NT2/D1 (cell line): ENCODE measurements at regions not wholly inside any gene's neighbourhood (a gene's known extent, or its start where the extent isn't known, plus 50 kb on each side); places are given as distances from the start of the nearest gene placed in this dataset.

ENCODE experiments used
- DNase-seq: peaks from one replicate; pipeline ENCODE4 v3.0.0-alpha.2; 2011; ENCODE audit warnings: low read depth, low spot score
- H3K27me3 ChIP-seq: 2 replicates; pipeline ENCODE4 v1.6.0; 2011; ENCODE audit warnings: mild to moderate bottlenecking; ENCODE audit not compliant: insufficient read length, insufficient read depth
- H3K36me3 ChIP-seq: 2 replicates; pipeline ENCODE4 v1.6.1; 2011; ENCODE audit warnings: mild to moderate bottlenecking, low read length, mixed read lengths; ENCODE audit not compliant: insufficient read depth, insufficient read length
- H3K4me1 ChIP-seq: 2 replicates; pipeline ENCODE4 v1.5.1; 2011; ENCODE audit not compliant: insufficient read depth, insufficient read length
- H3K4me3 ChIP-seq: 2 replicates; pipeline ENCODE4 v1.5.1; 2011; ENCODE audit warnings: low read depth; ENCODE audit not compliant: insufficient read length
- H3K9ac ChIP-seq: 2 replicates; pipeline ENCODE4 v1.6.0; 2011; ENCODE audit warnings: low read depth; ENCODE audit not compliant: insufficient read length
- H3K9me3 ChIP-seq: 2 replicates; pipeline ENCODE4 v1.5.1; 2011; ENCODE audit warnings: mild to moderate bottlenecking, low read length; ENCODE audit not compliant: insufficient read depth
- SUZ12 ChIP-seq: IDR thresholded peaks from 2 replicates; pipeline ENCODE4 v1.6.1; 2011; ENCODE audit not compliant: insufficient read length, insufficient read depth; ENCODE audit errors: extremely low read depth
- YY1 ChIP-seq: IDR thresholded peaks from 2 replicates; pipeline ENCODE4 v1.6.1; 2011; ENCODE audit not compliant: insufficient read length, insufficient read depth
- ZNF274 ChIP-seq: IDR thresholded peaks from 2 replicates; pipeline ENCODE4 v1.6.1; 2011; ENCODE audit warnings: mild to moderate bottlenecking, low read depth, low read length

DNA sequence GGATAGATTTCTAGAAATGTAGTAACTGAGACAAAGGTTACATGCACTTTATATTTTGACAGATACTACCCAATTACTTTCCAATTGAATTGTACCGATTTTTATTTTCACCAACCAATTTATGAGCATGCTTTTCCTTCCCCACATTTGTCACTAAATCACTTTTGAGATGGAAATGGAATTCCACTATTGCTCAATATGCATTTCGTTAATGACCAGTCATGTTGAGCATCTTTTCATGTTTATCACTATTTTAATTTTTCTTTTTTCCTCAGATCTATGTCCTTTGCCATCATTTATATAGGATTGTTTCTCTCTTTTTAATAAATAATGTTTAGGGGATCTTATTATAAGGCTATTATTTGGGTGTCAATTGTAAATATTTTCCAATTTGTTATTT lies 102.8 kb upstream of the SMIM36 start:
- no peaks in the 10 kb centered on the region for H3K27me3 ChIP-seq
- TF ChIP-seq YY1 = no peak
- TF ChIP-seq ZNF274 = no peak
- no peak overlapping the region for H3K9ac ChIP-seq
- H3K4me3 ChIP-seq = no peak overlapping the region
- DNase-seq = no peak
- H3K36me3 ChIP-seq = no peaks in the 10 kb centered on the region
- H3K9me3 ChIP-seq = no peaks in the 10 kb centered on the region
- no peaks in the 10 kb centered on the region for H3K4me1 ChIP-seq

DNA sequence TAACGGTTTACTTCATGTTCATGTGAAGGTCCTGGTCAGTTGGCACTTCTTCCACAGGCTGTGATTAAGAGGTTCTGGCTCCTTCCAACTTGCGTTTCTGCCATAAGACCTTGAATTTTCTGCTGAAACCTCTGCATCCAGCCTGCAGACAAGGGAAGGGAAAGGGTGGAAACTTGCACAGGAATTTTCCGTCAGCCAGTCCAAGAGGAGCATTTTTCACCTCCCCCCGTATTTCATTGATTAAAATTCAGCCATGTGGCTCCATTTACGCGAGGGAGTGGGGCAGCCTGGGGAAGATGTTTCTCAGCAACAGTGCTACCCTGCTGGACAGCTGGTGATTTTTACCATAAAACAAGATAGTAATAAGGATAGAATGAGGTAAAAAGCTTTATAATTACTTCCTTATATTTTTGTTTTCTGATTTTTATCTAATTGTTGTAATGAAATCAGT lies 101.5 kb upstream of the SMIM36 start:
- DNase-seq = no peak
- Histone ChIP-seq H3K9me3 (no peaks in the 10 kb centered on the region), H3K9ac (no peak overlapping the region), H3K27me3 (no peaks in the 10 kb centered on the region), H3K4me3 (no peak overlapping the region), H3K36me3 (no peaks in the 10 kb centered on the region), H3K4me1 (no peaks in the 10 kb centered on the region)
- TF ChIP-seq SUZ12 (no peak), ZNF274 (no peak), YY1 (no peak)

DNA sequence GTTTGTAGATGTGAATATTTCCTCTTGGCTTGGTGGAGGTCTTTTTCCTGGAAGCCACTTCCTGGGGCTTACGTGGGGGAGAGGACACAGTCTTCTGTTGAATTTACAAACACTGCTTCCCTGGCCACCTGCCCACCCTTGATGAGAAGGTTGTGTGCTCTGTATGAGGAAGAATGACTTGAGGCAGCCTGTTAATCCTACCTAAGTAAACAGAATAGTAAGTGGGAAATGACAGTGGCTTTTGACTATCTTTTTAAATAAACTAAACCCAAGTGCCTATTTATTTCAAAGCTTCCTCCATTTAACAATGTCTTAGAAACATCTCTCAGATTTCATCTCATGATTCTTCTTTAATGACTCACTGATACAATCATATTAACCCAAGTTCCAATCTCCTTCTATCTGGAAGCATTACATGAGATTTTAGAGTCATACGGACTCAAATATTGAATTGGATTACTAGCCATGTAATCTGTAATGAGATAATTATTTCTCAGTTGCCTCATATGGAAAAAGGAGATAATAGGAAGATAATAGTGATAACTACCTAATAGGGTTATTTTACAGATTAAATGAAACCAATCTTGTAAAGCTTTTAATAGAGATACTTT lies 96.6 kb upstream of the SMIM36 start:
- Histone ChIP-seq H3K9me3 (no peaks in the 10 kb centered on the region), H3K9ac (no peak overlapping the region), H3K27me3 (no peaks in the 10 kb centered on the region), H3K4me3 (no peak overlapping the region), H3K36me3 (no peaks in the 10 kb centered on the region), H3K4me1 (no peaks in the 10 kb centered on the region)
- no peak for TF ChIP-seq YY1
- TF ChIP-seq SUZ12 = no peak
- TF ChIP-seq ZNF274 = no peak
- no peak for DNase-seq

DNA sequence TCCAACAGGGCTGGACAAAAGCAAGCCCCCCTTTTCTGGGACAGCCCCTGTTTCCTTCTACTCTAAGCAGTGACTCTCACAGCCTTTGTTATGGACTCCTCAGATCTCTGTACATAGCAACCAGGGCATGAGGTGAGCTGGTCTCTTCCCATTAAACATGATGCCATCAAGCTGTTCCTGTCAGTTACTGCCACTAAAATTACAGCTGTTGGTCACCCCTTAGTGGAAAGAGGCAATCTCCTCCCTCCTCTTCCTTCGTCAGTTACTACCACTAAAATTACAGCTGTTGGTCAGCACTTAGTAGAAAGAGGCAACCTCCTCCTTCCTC lies 95.2 kb upstream of the SMIM36 start:
- DNase-seq = no peak
- Histone ChIP-seq H3K4me3 (no peak overlapping the region), H3K4me1 (no peaks in the 10 kb centered on the region), H3K36me3 (no peaks in the 10 kb centered on the region), H3K9me3 (no peaks in the 10 kb centered on the region), H3K27me3 (no peaks in the 10 kb centered on the region), H3K9ac (no peak overlapping the region)
- TF ChIP-seq YY1 (no peak), ZNF274 (no peak), SUZ12 (no peak)

DNA sequence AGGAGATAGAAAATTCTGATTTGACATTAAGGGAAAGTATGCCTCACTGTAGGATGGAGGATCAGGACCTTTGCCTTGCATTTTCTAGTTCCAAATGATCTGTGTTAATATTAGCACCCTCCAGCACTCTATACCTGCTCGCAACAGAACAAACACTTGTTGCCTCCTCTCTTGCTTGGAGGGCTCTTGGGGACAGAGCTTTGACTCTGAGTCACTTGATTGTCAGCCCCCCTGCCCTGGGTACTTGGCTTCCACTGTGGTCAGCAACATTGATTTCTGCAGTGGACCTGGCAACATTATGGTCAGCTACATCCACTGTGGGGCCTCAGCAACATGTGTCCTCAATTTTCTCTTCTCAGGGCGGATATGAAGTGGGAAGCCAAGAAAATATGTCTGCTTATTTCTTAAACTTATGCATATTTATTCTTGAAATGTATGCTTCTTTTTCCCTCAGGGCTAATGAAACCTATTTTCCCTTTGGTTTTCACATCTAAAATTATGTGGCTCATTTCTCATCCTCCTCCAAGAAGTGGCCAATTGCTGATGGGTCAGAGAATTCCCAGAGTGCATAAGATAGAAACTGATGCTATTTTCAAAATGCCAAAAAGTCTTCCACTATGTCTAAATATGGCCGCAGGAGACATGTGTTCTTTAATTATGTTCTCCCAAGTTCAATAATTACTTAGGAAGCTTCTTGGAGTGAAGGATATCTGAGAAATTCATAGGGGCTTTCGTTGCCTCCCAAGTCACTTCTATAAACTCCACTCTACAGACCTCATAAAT lies 94.6 kb upstream of the SMIM36 start:
- Histone ChIP-seq H3K4me1 (no peaks in the 10 kb centered on the region), H3K27me3 (no peaks in the 10 kb centered on the region), H3K36me3 (no peaks in the 10 kb centered on the region), H3K9ac (no peak overlapping the region), H3K4me3 (no peak overlapping the region), H3K9me3 (no peaks in the 10 kb centered on the region)
- DNase-seq = no peak
- no peak for TF ChIP-seq YY1
- TF ChIP-seq SUZ12 = no peak
- TF ChIP-seq ZNF274 = no peak

DNA sequence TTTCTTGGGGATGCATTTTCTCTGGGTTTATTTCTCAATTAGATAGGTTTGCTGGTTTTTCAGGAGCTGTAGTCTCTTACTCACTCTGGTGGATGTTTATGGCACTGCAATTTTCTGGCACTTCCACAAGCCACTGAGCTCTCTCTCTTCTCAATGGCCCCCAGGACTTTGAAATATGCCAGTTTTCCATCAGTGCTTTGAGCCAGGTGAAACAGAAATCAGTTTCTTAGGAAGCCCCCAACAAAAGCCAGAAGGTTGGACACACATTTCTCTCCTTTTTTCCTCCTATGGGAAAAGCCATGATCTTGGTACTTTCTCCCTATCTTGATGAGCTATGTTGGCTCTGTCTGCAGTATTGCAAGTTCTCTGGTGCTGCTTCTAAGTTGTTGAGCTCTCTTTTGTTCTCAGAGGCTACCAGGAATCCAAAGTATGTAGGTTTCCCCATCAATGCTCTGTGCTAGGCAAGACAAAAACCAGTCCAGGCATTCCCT lies 90.7 kb upstream of the SMIM36 start:
- no peaks in the 10 kb centered on the region for H3K36me3 ChIP-seq
- no peaks in the 10 kb centered on the region for H3K4me1 ChIP-seq
- peak; percentile 59 for DNase-seq
- H3K27me3 ChIP-seq = no peaks in the 10 kb centered on the region
- H3K4me3 ChIP-seq = no peak overlapping the region
- no peak overlapping the region for H3K9ac ChIP-seq
- peaks cover 31% of the 10 kb centered on the region for H3K9me3 ChIP-seq
- TF ChIP-seq ZNF274 = no peak
- no peak for TF ChIP-seq SUZ12
- no peak for TF ChIP-seq YY1

DNA sequence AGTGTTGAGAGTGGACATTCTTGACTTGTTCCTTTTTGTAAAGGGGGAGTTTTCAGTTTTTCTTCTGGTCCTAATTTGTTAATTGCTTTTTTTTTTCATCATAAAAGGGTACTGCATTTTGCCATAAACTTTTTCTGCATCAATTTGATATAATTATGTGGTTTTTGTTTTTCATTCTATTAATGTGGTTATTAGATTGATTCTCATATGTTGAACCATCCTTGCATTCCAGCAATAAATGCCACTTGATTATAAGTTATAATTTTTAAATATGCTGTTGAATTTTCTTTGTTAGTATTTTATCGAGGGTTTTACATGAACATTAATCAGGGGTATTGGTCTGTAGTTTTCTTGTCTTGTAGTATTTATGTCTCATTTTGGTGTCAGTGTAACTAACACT lies 87.2 kb upstream of the SMIM36 start:
- H3K9me3 ChIP-seq = peaks cover 34% of the 10 kb centered on the region
- no peaks in the 10 kb centered on the region for H3K4me1 ChIP-seq
- H3K27me3 ChIP-seq = no peaks in the 10 kb centered on the region
- no peak for DNase-seq
- no peak overlapping the region for H3K9ac ChIP-seq
- no peak overlapping the region for H3K4me3 ChIP-seq
- no peak for TF ChIP-seq YY1
- no peak for TF ChIP-seq ZNF274
- no peak for TF ChIP-seq SUZ12
- no peaks in the 10 kb centered on the region for H3K36me3 ChIP-seq
